BLaER1 (cell line): ENCODE measurements at regions not wholly inside any gene's neighbourhood (a gene's known extent, or its start where the extent isn't known, plus 50 kb on each side); places are given as distances from the start of the nearest gene placed in this dataset.
"Not testable (repeated sequence)": the region's sequence is repeated elsewhere in the genome, so short reads cannot be mapped to it uniquely, and the experiment has no call there.

ENCODE experiments used
- H3K27ac ChIP-seq: shearing (Covaris generic); formaldehyde crosslinking; 2 replicates; pipeline ENCODE4 v1.8.1; 2022
- H3K27me3 ChIP-seq: shearing (Covaris generic); formaldehyde crosslinking; 2 replicates; pipeline ENCODE4 v1.8.1; 2022
- H3K36me3 ChIP-seq: shearing (Covaris generic); formaldehyde crosslinking; 2 replicates; pipeline ENCODE4 v1.8.1; 2022
- H3K4me1 ChIP-seq: shearing (Covaris generic); formaldehyde crosslinking; 2 replicates; pipeline ENCODE4 v1.8.1; 2022
- H3K4me2 ChIP-seq: shearing (Covaris generic); formaldehyde crosslinking; 2 replicates; pipeline ENCODE4 v1.8.1; 2022
- H3K4me3 ChIP-seq: shearing (Covaris generic); formaldehyde crosslinking; 2 replicates; pipeline ENCODE4 v1.8.1; 2022
- H3K9ac ChIP-seq: shearing (Covaris generic); formaldehyde crosslinking; 2 replicates; pipeline ENCODE4 v1.8.1; 2022
- H3K9me3 ChIP-seq: shearing (Covaris generic); formaldehyde crosslinking; 2 replicates; pipeline ENCODE4 v1.8.1; 2022
- H4K20me1 ChIP-seq: shearing (Covaris generic); formaldehyde crosslinking; 2 replicates; pipeline ENCODE4 v1.8.1; 2022
- Cebpa-rat ChIP-seq: shearing (Covaris generic); IDR thresholded peaks from 2 replicates; pipeline ENCODE4 v1.8.1; 2022

DNA sequence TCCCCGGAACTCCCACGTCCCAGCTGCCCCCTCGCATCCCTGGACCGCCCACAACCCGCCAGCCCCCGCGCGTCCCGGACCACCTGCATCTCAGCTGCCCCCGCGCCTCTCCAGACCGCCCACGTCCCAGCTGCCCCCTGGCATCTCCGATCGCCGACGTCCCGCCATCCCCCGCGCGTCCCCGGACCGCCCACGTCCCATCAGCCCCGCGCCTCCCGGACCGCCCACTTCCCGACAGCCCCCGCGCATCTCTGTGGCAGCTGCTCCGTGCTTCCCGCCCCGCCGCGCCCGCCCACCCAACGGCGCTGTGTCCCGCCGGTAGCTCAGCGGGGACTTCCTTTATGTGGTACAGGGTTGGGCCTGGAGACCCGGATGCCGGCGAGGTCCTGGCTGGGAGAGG lies 955.8 kb downstream of the TMEM121 start:
- H3K9ac ChIP-seq, H3K36me3 ChIP-seq, H3K27ac ChIP-seq, H3K4me1 ChIP-seq, H3K4me2 ChIP-seq, H3K4me3 ChIP-seq, H4K20me1 ChIP-seq, H3K27me3 ChIP-seq, H3K9me3 ChIP-seq: not testable (repeated sequence)

- Histone ChIP-seq H3K4me2 (no peak overlapping the region), H3K4me1 (peaks cover 9% of the 10 kb centered on the region), H4K20me1 (no peaks in the 10 kb centered on the region), H3K4me3 (no peak overlapping the region), H3K27ac (no peak overlapping the region), H3K9me3 (0 out of 2 replicates have a peak, but pooled peaks cover 5% of the 10 kb centered on the region), H3K27me3 (no peaks in the 10 kb centered on the region), H3K36me3 (no peaks in the 10 kb centered on the region), H3K9ac (no peak overlapping the region)
- no peak for TF ChIP-seq Cebpa-rat
Observed at GRCh38 chr14:106487600-106487999, 961.2 kb downstream of the TMEM121 start.

- Histone ChIP-seq H3K4me3 (no peak overlapping the region), H3K27me3 (no peaks in the 10 kb centered on the region), H3K9ac (no peak overlapping the region), H3K36me3 (no peaks in the 10 kb centered on the region), H3K27ac (no peak overlapping the region), H3K9me3 (0 out of 2 replicates have a peak, but pooled peaks cover 5% of the 10 kb centered on the region), H4K20me1 (no peaks in the 10 kb centered on the region), H3K4me1 (peaks cover 9% of the 10 kb centered on the region), H3K4me2 (no peak overlapping the region)
- no peak for TF ChIP-seq Cebpa-rat
Observed at GRCh38 chr14:106488291-106488690, 961.9 kb downstream of the TMEM121 start.

DNA sequence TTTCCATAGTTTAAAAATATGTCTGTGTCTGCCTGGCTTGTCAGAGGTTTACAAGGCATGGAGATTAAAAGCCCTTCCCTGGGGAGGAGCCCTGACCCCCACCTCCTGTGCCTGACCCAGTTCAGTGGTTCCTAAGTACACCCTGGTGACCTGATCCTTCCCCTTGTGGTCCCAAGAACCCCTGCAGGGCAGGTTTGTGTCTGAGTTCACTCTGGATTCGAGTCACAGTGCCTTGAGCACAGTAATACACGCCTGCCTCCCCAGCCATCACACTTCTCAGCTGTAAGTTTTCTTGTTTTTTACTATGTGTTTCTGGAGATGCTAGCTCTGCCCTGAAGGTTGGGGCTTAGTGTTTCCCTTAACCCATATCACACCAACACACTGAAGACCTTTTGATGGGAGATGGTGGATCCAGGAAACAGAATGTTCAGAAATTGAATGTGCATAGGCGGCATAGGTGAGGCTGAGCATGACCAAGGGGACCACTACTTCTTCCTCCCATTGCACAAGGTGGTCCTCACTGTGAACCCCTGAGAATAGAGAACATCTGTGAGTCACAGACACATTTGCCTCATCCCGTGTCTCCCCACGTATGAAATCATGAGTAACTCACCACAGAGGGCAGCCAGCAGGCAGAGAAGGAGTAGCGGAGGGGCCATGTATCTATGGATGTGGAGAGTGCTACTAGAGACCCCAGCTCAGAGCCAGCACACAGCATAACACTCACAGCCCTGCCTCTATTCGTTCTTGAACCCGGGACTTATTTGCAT lies 962.9 kb downstream of the TMEM121 start:
- Histone ChIP-seq H3K36me3 (no peaks in the 10 kb centered on the region), H3K4me3 (no peak overlapping the region), H3K4me2 (peak overlapping the region; percentile 12; the same call in 1 of the 2 replicates), H3K27ac (no peak overlapping the region), H3K9ac (no peak overlapping the region), H3K27me3 (no peaks in the 10 kb centered on the region), H3K4me1 (peaks cover 9% of the 10 kb centered on the region), H4K20me1 (no peaks in the 10 kb centered on the region), H3K9me3 (0 out of 2 replicates have a peak, but pooled peaks cover 5% of the 10 kb centered on the region)
- no peak for TF ChIP-seq Cebpa-rat

GRCh38 chr14:106490442-106490841 lies 964.1 kb downstream of the TMEM121 start:
- H3K36me3 ChIP-seq, result no peaks in the 10 kb centered on the region
- no peak for TF ChIP-seq Cebpa-rat
- no peak overlapping the region for H3K4me3 ChIP-seq
- H3K9ac ChIP-seq, result no peak overlapping the region
- no peak overlapping the region for H3K4me2 ChIP-seq
- H3K27ac ChIP-seq, result no peak overlapping the region
- no peaks in the 10 kb centered on the region for H3K27me3 ChIP-seq
- no peaks in the 10 kb centered on the region for H4K20me1 ChIP-seq
- peaks cover 9% of the 10 kb centered on the region for H3K4me1 ChIP-seq
- 0 out of 2 replicates have a peak, but pooled peaks cover 5% of the 10 kb centered on the region for H3K9me3 ChIP-seq

GRCh38 chr14:106491851-106492250 lies 965.5 kb downstream of the TMEM121 start:
- Histone ChIP-seq H3K27me3 (no peaks in the 10 kb centered on the region), H3K9ac (no peak overlapping the region), H3K36me3 (no peaks in the 10 kb centered on the region), H3K4me1 (peaks cover 9% of the 10 kb centered on the region), H4K20me1 (no peaks in the 10 kb centered on the region), H3K9me3 (0 out of 2 replicates have a peak, but pooled peaks cover 5% of the 10 kb centered on the region), H3K4me3 (no peak overlapping the region), H3K4me2 (no peak overlapping the region), H3K27ac (no peak overlapping the region)
- no peak for TF ChIP-seq Cebpa-rat

GRCh38 chr14:106493962-106494823 lies 967.8 kb downstream of the TMEM121 start:
- no peaks in the 10 kb centered on the region for H3K36me3 ChIP-seq
- no peak overlapping the region for H3K9ac ChIP-seq
- no peak overlapping the region for H3K4me3 ChIP-seq
- H3K4me1 ChIP-seq, result peaks cover 4% of the 10 kb centered on the region
- 0 out of 2 replicates have a peak, but pooled peaks cover 5% of the 10 kb centered on the region for H3K9me3 ChIP-seq
- TF ChIP-seq Cebpa-rat, result no peak
- H3K4me2 ChIP-seq, result peak overlapping the region; percentile 55
- H3K27me3 ChIP-seq, result no peaks in the 10 kb centered on the region
- H4K20me1 ChIP-seq, result no peaks in the 10 kb centered on the region
- H3K27ac ChIP-seq, result no peak overlapping the region

- no peaks in the 10 kb centered on the region for H4K20me1 ChIP-seq
- no peaks in the 10 kb centered on the region for H3K9me3 ChIP-seq
- H3K27me3 ChIP-seq, result no peaks in the 10 kb centered on the region
- no peak overlapping the region for H3K4me3 ChIP-seq
- H3K4me1 ChIP-seq, result no peaks in the 10 kb centered on the region
- no peak overlapping the region for H3K9ac ChIP-seq
- no peaks in the 10 kb centered on the region for H3K36me3 ChIP-seq
- TF ChIP-seq Cebpa-rat, result no peak
- no peak overlapping the region for H3K27ac ChIP-seq
- H3K4me2 ChIP-seq, result no peak overlapping the region
Observed at GRCh38 chr14:106500571-106500970, 974.2 kb downstream of the TMEM121 start.

DNA sequence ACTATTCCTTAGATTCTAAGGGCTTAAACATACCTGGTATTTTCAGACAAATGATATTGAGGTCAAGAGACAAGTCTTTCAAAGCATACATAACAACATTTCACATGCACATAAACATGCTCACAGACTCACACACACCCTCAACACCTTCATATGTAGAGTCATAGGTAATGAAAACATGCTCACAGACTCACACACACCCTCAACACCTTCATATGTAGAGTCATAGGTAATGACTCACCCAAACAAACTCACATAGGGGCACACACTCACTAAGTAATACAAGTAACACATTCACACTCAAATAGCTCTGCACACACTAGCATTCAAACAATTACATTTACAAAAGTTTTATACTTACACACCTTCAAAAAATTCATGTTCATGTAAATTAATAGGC lies 975.5 kb downstream of the TMEM121 start:
- Histone ChIP-seq H3K4me2 (no peak overlapping the region), H3K27ac (no peak overlapping the region), H3K9me3 (no peaks in the 10 kb centered on the region)

GRCh38 chr14:106505366-106505765 lies 979.0 kb downstream of the TMEM121 start:
- no peaks in the 10 kb centered on the region for H3K9me3 ChIP-seq
- no peaks in the 10 kb centered on the region for H4K20me1 ChIP-seq
- no peak overlapping the region for H3K27ac ChIP-seq
- H3K27me3 ChIP-seq, result no peaks in the 10 kb centered on the region
- H3K4me2 ChIP-seq, result no peak overlapping the region
- no peak overlapping the region for H3K4me3 ChIP-seq
- peaks cover under 1% of the 10 kb centered on the region; the same call in 1 of the 2 replicates for H3K4me1 ChIP-seq
- H3K9ac ChIP-seq, result no peak overlapping the region
- TF ChIP-seq Cebpa-rat, result no peak
- H3K36me3 ChIP-seq, result no peaks in the 10 kb centered on the region

More for the DNA sequence above, 975.5 kb downstream of the TMEM121 start:
- Histone ChIP-seq H3K4me3 (no peak overlapping the region), H4K20me1 (no peaks in the 10 kb centered on the region), H3K9ac (no peak overlapping the region), H3K36me3 (no peaks in the 10 kb centered on the region), H3K4me1 (no peaks in the 10 kb centered on the region), H3K27me3 (no peaks in the 10 kb centered on the region)
- TF ChIP-seq Cebpa-rat, result no peak
